Activated naive CD8-positive, alpha-beta T cell treated with anti-CD3 and anti-CD28 coated beads for 36 hours (primary cell): ENCODE measurements at regions not wholly inside any gene's neighbourhood (a gene's known extent, or its start where the extent isn't known, plus 50 kb on each side); places are given as distances from the start of the nearest gene placed in this dataset.
"Not testable (repeated sequence)": the region's sequence is repeated elsewhere in the genome, so short reads cannot be mapped to it uniquely, and the experiment has no call there.

Source experiments
- DNase-seq: peaks from one replicate; pipeline ENCODE4 v3.0.0; 2021
- H3K27ac Mint-ChIP-seq: one replicate; pipeline ENCODE4 v1.8.0; 2022; ENCODE audit warnings: mild to moderate bottlenecking, moderate library complexity, mixed read lengths
- H3K27me3 Mint-ChIP-seq: one replicate; pipeline ENCODE4 v1.8.0; 2022; ENCODE audit warnings: mild to moderate bottlenecking, mixed read lengths
- H3K36me3 Mint-ChIP-seq: one replicate; pipeline ENCODE4 v1.8.0; 2021; ENCODE audit warnings: mild to moderate bottlenecking, mixed read lengths
- H3K4me1 Mint-ChIP-seq: one replicate; pipeline ENCODE4 v1.8.0; 2021; ENCODE audit warnings: mixed read lengths
- H3K4me3 Mint-ChIP-seq: one replicate; pipeline ENCODE4 v1.8.0; 2022; ENCODE audit warnings: mild to moderate bottlenecking, moderate library complexity, mixed read lengths
- H3K9me3 Mint-ChIP-seq: one replicate; pipeline ENCODE4 v1.8.0; 2022; ENCODE audit warnings: mixed read lengths

DNA sequence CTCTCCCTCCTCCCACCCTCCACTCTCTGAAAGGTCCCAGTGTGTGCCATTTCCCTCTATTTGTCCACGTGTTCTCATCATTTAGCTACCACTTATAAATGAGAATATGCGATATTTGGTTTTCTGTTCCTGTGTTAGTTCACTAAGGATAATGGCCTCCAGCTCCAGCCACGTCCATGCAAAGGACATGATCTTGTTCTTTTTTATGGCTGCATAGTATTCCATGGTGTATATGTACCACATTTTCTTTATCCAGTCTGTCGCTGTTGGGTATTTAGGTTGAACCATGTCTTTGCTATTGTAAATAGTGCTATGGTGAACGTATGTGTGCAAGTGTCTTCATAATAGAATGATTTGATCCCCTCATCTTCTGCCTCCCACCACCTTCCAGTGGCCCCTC is 183.7 kb upstream of the AUTS2 start:
- H3K36me3 Mint-ChIP-seq, result no peaks in the 10 kb centered on the region
- peaks cover 12% of the 10 kb centered on the region for H3K9me3 Mint-ChIP-seq
- no peaks in the 10 kb centered on the region for H3K4me1 Mint-ChIP-seq
- no peak for DNase-seq
- no peaks in the 10 kb centered on the region for H3K27me3 Mint-ChIP-seq
- H3K27ac Mint-ChIP-seq, result no peak overlapping the region
- no peak overlapping the region for H3K4me3 Mint-ChIP-seq

DNA sequence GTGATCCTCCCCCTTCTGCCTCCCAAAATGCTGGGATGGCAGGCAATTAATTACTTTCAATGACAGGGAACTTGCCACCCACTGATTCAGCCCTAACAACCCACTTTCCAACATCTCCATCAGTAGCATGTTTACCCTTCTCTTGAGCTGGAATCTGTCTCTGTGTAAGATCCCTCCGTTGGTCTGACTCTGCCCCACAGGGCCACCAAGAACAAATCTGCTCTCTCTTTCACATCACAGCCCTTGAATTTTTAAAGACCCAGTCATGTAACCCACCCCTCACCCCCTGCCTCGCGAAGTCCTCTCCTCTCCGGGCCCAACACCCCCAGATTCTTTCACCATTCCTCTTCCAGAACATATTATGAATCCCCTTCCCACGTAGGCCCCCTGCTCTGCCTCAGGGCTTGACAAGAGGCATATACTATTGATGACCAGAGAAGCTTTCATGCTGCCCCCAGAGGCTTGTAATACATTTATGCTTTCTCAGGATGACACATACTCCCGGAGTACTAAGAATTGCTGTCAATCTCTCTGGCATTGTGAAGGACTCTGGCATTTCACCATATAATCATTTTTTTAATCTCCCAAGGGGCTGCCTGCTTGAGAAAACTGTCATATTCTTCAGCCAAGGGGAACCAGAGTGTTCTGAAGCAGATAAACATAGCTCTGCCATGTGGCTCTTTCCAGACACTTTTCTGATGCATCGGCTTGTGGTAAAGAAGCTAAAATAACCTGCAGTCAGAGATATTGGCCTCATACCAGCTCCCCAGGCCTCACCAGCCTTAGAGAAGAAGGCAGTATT is 179.2 kb upstream of the AUTS2 start:
- Mint-ChIP-seq H3K4me1 (no peaks in the 10 kb centered on the region), H3K9me3 (peaks cover 12% of the 10 kb centered on the region), H3K36me3 (no peaks in the 10 kb centered on the region), H3K27ac (no peak overlapping the region), H3K27me3 (no peaks in the 10 kb centered on the region), H3K4me3 (no peak overlapping the region)
- DNase-seq, result no peak

DNA sequence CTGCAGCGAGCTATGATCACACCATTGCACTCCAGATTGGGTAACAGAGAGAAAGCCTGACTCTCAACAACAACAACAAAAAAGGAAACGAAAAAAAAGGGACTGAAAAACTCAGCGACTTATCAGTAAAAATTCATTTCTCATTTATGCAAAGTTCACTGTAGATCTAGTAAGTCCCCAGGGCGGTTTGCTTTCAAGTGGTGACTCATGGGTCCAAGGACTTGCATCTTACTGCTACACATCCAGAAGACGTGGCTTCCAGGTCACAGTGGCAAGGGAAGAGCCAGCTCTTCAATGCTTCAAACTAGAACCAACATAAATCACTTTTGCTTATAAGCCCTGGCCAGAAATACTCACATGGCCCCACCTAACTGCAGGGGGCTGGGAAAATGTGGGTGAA is 178.3 kb upstream of the AUTS2 start:
- no peaks in the 10 kb centered on the region for H3K36me3 Mint-ChIP-seq

DNA sequence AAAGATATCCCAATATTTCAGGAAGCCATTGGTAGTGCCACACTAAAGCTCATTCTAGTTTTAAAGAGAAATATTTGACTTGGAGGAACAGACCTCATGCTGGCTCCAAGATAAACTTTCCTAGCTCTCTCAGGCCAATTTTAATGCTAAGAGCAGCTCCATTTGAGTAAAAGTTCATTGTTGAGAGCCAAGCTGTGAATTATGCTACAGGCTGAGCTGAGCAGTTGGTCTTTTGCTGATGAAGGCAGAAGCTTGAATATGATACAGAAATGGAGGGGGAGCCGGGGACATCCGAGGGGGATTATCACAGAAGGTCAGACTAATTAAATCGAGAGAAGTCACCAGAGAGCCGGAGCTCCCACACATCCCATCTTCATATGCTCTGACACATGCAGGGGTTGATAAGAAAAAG is 175.7 kb upstream of the AUTS2 start:
- no peak overlapping the region for H3K4me3 Mint-ChIP-seq
- no peak overlapping the region for H3K27ac Mint-ChIP-seq
- peaks cover 5% of the 10 kb centered on the region for H3K9me3 Mint-ChIP-seq
- no peaks in the 10 kb centered on the region for H3K36me3 Mint-ChIP-seq
- no peaks in the 10 kb centered on the region for H3K4me1 Mint-ChIP-seq
- DNase-seq, result no peak
- no peaks in the 10 kb centered on the region for H3K27me3 Mint-ChIP-seq

More for the DNA sequence above, 178.3 kb upstream of the AUTS2 start:
- no peak overlapping the region for H3K4me3 Mint-ChIP-seq
- no peak overlapping the region for H3K27ac Mint-ChIP-seq
- no peaks in the 10 kb centered on the region for H3K4me1 Mint-ChIP-seq
- H3K27me3 Mint-ChIP-seq, result no peaks in the 10 kb centered on the region
- peaks cover 9% of the 10 kb centered on the region for H3K9me3 Mint-ChIP-seq
- no peak for DNase-seq

DNA sequence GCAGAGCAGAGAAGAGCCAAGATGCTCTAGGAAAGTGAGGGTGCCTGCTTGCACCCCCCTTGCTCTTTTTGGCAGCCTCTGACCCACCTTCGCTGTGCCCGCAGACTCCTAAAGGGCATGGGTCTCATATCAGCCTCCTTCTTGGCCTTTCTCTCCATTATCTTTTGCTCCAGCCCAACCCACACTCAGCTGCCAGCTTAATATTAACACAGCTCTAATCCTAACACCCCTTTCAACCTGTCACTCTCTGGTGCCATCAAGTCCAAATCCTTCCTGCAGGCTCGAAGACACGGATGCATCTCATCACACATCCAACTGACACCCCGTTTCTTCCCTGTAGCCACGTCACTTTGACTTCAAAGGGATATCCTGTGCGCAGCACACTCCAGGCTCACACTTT is 171.6 kb upstream of the AUTS2 start:
- Mint-ChIP-seq H3K27ac (no peak overlapping the region), H3K4me3 (no peak overlapping the region), H3K4me1 (no peaks in the 10 kb centered on the region), H3K36me3 (no peaks in the 10 kb centered on the region), H3K27me3 (peaks cover 31% of the 10 kb centered on the region), H3K9me3 (no peaks in the 10 kb centered on the region)
- no peak for DNase-seq

DNA sequence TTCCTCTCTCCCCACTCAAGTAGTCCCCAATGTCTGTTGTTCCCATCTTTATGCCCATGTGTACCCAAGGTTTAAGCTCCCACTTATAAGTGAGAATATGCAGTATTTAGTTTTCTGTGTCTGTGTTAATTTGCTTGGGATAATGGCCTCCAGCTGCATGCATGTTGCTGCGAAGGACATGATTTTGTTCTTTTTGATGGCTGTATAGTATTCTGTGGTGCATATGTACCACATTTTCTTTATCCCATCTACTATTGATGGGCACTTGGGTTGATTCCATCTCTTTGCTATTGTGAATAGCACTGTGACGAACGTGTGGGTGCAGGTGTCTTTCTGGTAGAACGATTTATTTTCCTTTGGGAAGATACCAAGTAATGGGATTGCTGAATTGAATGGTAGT is 170.2 kb upstream of the AUTS2 start:
- H3K27ac Mint-ChIP-seq, result no peak overlapping the region
- no peaks in the 10 kb centered on the region for H3K36me3 Mint-ChIP-seq
- H3K4me3 Mint-ChIP-seq, result no peak overlapping the region
- DNase-seq, result no peak
- peaks cover 31% of the 10 kb centered on the region for H3K27me3 Mint-ChIP-seq
- H3K4me1 Mint-ChIP-seq, result no peaks in the 10 kb centered on the region
- H3K9me3 Mint-ChIP-seq, result no peaks in the 10 kb centered on the region

DNA sequence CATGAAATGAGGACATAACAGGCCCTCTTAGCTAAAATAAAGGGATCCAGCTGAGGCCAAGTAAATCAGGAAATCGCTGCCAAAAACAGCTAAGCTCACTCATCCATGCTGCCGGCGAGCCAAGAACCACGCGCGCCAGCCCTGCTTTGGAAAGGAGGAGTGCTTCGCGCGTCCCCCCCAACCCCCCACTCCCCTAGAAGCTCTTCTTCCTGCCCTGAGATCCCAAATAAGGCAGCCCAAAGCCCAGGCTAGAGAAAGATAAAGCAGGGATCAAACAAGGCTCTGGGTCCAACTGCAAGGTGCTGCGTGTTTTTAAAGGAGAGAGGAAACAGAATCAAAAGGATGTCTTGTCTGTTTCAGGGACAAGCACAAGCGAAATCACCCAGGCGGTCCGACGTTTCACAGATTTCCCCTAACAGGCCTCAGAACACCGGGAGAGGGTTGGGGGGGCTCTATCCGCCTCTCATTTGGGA is 168.3 kb upstream of the AUTS2 start:
- DNase-seq, result no peak
- Mint-ChIP-seq H3K4me3 (no peak overlapping the region), H3K4me1 (no peaks in the 10 kb centered on the region), H3K9me3 (peaks cover 5% of the 10 kb centered on the region), H3K36me3 (peaks cover 2% of the 10 kb centered on the region), H3K27me3 (peaks cover 35% of the 10 kb centered on the region), H3K27ac (no peak overlapping the region)

DNA sequence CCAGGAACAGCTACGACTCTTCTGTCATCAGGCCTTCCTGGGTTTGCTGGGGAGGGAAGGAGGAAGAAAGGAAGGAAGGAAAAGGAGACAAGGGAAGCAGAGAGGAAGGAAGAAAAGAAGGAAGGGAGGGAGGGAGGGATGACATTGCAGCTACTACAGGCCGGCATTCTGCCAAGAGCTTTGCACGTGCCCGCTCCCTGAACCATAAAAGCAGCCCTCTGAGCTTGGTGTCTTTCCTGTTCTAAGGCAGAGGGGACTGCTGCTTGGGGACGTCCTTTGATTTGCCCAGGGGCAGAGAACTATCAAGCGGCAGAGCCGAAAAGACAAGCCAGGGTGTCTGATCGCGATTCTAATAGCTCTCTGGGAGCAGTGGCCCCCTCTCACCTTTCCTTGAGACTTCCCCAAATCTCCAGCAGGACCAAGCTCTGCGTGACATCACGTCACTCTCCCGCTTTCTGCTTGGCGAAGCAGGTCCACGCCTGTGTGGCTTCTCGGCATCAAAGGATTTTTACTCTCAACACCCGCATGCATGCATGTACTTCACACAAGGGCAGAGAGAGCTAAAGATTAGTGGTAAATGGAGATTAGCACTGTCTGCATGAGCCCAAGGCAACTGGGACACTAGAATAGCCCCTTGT is 167.8 kb upstream of the AUTS2 start:
- peaks cover 5% of the 10 kb centered on the region for H3K9me3 Mint-ChIP-seq
- H3K27me3 Mint-ChIP-seq, result peaks cover 35% of the 10 kb centered on the region
- no peak for DNase-seq
- no peaks in the 10 kb centered on the region for H3K4me1 Mint-ChIP-seq
- H3K4me3 Mint-ChIP-seq, result no peak overlapping the region
- H3K27ac Mint-ChIP-seq, result no peak overlapping the region
- peaks cover 2% of the 10 kb centered on the region for H3K36me3 Mint-ChIP-seq

DNA sequence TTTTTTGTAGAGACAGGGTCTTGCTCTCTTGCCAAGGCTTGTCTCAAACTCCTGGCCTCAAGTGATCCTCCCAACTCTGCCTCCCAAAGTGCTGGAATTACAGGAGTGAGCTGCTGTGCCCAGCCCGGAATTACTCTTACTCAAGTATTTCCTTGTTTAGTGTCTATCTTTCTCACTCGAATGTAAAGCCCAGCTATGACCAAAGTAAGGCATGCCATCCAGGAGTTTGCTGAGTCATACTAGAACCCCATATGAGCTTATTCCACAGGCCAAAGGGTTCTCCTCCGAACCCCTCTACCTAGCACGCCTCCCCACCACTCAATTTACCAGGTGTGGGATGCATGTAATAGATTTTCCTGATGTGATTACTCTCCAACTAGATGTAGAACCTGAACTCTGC is 166.6 kb upstream of the AUTS2 start:
- no peaks in the 10 kb centered on the region for H3K4me1 Mint-ChIP-seq
- DNase-seq, result no peak
- peaks cover 5% of the 10 kb centered on the region for H3K9me3 Mint-ChIP-seq
- H3K36me3 Mint-ChIP-seq, result peaks cover 2% of the 10 kb centered on the region
- no peak overlapping the region for H3K27ac Mint-ChIP-seq
- no peak overlapping the region for H3K4me3 Mint-ChIP-seq
- H3K27me3 Mint-ChIP-seq, result peaks cover 35% of the 10 kb centered on the region

DNA sequence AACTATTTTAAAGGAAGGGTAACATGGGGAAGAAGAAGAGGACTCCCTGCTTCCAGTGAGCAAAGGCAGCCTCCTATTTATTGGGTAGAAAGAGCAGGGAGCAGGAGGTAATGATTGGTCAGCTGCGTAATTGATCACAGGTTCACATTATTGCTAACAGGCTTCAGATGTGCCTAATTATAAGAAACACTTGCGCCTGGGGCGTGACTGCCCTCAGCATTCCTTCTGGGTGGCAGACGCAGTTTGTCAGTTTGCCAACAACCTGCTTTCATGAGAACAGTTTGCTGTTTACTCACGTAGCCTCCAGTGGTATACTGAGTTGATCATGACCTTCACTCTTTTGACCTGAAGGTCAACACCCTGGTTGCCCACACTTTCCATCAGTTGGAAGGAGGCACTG is 166.0 kb upstream of the AUTS2 start:
- H3K27me3 Mint-ChIP-seq, result peaks cover 35% of the 10 kb centered on the region
- H3K36me3 Mint-ChIP-seq, H3K4me1 Mint-ChIP-seq, H3K27ac Mint-ChIP-seq, H3K4me3 Mint-ChIP-seq, H3K9me3 Mint-ChIP-seq, DNase-seq: not testable (repeated sequence)

DNA sequence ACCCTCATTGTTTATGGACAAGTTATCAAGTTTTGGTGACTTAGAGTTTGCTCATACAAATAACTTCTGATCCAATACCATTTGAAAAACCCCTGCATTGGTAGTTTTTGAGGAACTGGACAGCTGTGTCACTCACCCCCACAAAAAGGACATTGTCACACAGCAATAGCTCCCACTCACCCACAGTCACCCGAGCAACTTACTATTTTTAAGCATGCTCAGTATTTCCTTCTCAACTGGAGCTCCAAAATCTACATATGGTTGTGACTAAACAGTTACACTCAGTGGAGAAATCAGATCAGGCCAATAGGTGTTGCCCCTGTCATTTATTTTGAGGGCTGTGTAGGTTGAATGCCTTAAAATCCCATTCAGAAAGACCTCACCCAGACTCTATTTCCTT is 165.2 kb upstream of the AUTS2 start:
- Mint-ChIP-seq H3K27ac (no peak overlapping the region), H3K36me3 (peaks cover 2% of the 10 kb centered on the region), H3K27me3 (peaks cover 34% of the 10 kb centered on the region), H3K9me3 (peaks cover 5% of the 10 kb centered on the region), H3K4me1 (no peaks in the 10 kb centered on the region), H3K4me3 (no peak overlapping the region)
- no peak for DNase-seq

DNA sequence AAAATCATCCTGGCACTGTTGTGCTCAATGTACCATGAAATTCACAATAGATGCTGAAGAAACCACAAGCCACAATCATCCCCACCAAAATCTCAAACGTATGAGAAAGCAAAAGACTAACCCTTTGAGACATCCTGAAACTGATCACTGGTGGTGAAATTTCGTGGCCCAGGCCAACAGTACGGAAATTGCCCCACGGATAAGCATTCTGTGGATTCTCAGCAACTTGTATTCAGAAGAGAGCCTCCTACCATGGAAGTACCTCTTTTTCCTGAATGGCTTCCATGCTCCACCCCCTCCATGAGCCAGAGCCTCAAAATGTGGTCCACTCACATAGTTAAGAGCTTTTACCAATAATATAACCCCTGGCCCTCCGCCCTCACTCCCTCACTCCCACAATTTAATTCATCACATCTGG is 163.9 kb upstream of the AUTS2 start:
- Mint-ChIP-seq H3K36me3 (peaks cover 2% of the 10 kb centered on the region), H3K4me1 (no peaks in the 10 kb centered on the region), H3K27ac (no peak overlapping the region), H3K27me3 (peaks cover 22% of the 10 kb centered on the region), H3K4me3 (no peak overlapping the region), H3K9me3 (peaks cover 9% of the 10 kb centered on the region)
- DNase-seq, result no peak

DNA sequence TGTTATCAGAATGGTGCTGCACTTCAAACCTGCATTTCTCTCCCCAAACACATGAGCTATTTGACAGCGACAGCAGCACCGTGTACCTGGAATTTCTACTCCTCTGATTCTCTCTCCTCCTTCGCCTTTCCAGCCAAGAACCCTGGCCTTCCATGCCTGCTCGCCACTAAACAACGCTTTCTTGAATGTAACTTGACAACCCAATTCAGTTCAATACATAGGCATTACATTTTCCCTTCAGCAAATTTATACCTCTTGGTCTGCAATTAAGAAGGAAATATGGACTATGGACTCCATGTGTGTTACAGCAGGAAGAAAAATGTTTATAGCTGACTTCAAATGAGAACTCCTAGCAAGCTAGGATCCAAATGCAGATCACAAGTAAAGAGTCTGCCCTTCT is 162.6 kb upstream of the AUTS2 start:
- peaks cover 2% of the 10 kb centered on the region for H3K36me3 Mint-ChIP-seq
- H3K9me3 Mint-ChIP-seq, result peaks cover 17% of the 10 kb centered on the region
- H3K4me1 Mint-ChIP-seq, result peaks cover 4% of the 10 kb centered on the region
- no peak overlapping the region for H3K4me3 Mint-ChIP-seq
- peaks cover 10% of the 10 kb centered on the region for H3K27me3 Mint-ChIP-seq
- H3K27ac Mint-ChIP-seq, result no peak overlapping the region
- DNase-seq, result no peak

DNA sequence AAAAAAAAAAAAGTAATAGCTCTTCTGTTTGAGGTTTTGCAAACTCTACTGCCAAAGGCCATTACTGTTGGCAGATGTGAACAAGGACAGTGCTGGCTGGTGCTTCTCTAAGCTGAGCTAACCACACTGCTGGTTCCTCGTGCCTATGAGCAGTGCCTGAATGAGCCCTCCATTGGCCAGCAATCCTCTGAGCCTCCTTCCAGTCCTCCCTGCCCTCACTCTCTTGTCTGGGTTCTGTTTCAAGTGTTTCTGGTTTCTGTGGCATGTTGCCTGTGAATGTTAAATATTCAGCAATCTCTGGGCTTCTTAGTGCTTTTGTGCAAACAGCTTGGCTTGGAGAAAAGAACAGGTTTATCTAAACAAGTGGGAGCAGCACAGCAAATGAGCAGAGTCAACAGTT is 161.3 kb upstream of the AUTS2 start:
- Mint-ChIP-seq H3K27ac (no peak overlapping the region), H3K9me3 (peaks cover 21% of the 10 kb centered on the region), H3K36me3 (peaks cover 2% of the 10 kb centered on the region), H3K27me3 (peaks cover 5% of the 10 kb centered on the region), H3K4me1 (peaks cover 4% of the 10 kb centered on the region), H3K4me3 (no peak overlapping the region)
- DNase-seq, result no peak

DNA sequence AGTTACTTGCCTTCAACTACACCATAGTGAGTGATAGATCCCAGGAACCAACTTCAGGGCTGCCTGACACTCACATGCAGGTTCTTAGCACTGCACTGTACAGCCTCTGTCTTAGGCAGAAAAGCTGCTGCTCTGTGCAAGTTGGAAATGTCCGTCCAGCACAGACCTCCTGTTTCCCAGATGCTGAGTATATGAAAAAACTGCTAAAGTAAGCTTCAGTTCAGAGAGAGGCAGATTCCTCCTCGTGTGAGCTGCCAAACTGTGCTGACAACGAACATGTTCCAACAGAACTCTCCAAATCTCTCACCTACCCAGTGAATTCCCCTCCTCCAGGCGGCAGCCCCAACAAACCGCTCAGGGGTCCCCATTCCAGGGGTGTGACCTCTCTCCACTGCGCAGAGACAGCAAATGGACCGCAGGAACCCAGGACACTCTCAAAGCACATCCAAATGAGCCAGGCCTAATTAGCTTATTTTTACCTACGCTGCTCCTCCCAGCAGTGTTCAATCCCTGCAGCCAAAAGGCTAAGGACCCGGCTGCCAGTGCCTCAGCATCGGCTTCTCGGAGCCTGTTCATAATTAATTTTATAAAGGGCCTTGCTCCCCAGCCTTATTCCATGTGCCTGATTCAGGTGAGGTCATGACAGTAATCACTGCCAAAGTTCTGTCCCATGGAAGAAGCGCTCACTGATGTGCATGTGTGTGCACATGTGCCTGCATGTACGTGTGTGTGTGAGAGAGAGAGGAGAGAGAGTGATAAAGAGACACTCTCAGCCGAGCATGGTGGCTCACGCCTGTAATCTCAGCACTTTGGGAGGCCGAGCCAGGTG is 159.5 kb upstream of the AUTS2 start:
- peaks cover 5% of the 10 kb centered on the region for H3K27me3 Mint-ChIP-seq
- no peak overlapping the region for H3K27ac Mint-ChIP-seq
- DNase-seq, result no peak
- no peak overlapping the region for H3K4me3 Mint-ChIP-seq
- H3K9me3 Mint-ChIP-seq, result peaks cover 22% of the 10 kb centered on the region
- H3K36me3 Mint-ChIP-seq, result peaks cover 2% of the 10 kb centered on the region
- peaks cover 4% of the 10 kb centered on the region for H3K4me1 Mint-ChIP-seq
